Fibroblast of pulmonary artery (primary cell): ENCODE measurements at regions not wholly inside any gene's neighbourhood (a gene's known extent, or its start where the extent isn't known, plus 50 kb on each side); places are given as distances from the start of the nearest gene placed in this dataset.

Experiments used
- DNase-seq: peaks from one replicate; pipeline ENCODE4 v3.0.0-alpha.2; 2010; ENCODE audit warnings: low read depth
- H3K4me3 ChIP-seq: replicated peaks from 2 replicates; pipeline ENCODE4 v1.5.1; 2011; ENCODE audit warnings: low read depth, mild to moderate bottlenecking, control low read depth, low read length, moderate library complexity
- CTCF ChIP-seq: IDR thresholded peaks from 2 replicates; pipeline ENCODE4 v1.5.1; 2011; ENCODE audit warnings: mild to moderate bottlenecking, control low read depth, low read length, inconsistent platforms; ENCODE audit errors: missing control alignments

- no peak for DNase-seq
- TF ChIP-seq CTCF: no peak
- H3K4me3 ChIP-seq: no peak overlapping the region
Observed at GRCh38 chr14:28113311-28113710, 653.3 kb upstream of the FOXG1 start.

- H3K4me3 ChIP-seq: no peak overlapping the region
- no peak for TF ChIP-seq CTCF
- DNase-seq: no peak
Observed at GRCh38 chr14:28116716-28117115, 649.9 kb upstream of the FOXG1 start.

GRCh38 chr14:28119849-28120248 is 646.7 kb upstream of the FOXG1 start:
- no peak overlapping the region for H3K4me3 ChIP-seq
- no peak for TF ChIP-seq CTCF
- DNase-seq: no peak

GRCh38 chr14:28120391-28120790 is 646.2 kb upstream of the FOXG1 start:
- DNase-seq: no peak
- TF ChIP-seq CTCF: no peak
- H3K4me3 ChIP-seq: no peak overlapping the region

GRCh38 chr14:28121512-28122297 is 644.9 kb upstream of the FOXG1 start:
- H3K4me3 ChIP-seq: no peak overlapping the region
- no peak for TF ChIP-seq CTCF
- no peak for DNase-seq

GRCh38 chr14:28130610-28131284 is 635.8 kb upstream of the FOXG1 start:
- DNase-seq: no peak
- no peak for TF ChIP-seq CTCF
- H3K4me3 ChIP-seq: no peak overlapping the region
